COLO829 (cell line): ENCODE measurements at regions not wholly inside any gene's neighbourhood (a gene's known extent, or its start where the extent isn't known, plus 50 kb on each side); places are given as distances from the start of the nearest gene placed in this dataset.

Source experiments
- DNase-seq: peaks from one replicate; pipeline ENCODE4 v3.0.0; 2012; ENCODE audit warnings: low spot score

DNA sequence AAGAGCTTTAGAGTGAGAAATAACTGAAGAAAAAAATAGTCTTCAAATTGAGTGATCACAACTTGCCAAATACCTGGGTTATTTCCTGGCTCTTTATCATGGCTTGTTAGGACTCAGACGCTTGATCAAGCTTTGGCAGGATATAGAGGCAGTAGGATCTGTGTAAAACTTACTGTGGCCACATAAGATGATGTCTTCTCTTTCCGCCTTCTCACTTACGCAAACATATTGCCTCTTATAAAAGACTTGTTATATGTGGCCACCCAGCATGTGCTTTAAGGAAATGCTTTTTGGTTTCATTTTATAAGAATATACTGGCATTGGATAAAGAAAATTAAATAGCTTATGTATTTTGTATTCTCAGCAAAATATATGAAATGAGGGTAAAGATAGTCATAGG is 101.8 kb upstream of the AKIRIN2 start:
- DNase-seq: no peak

DNA sequence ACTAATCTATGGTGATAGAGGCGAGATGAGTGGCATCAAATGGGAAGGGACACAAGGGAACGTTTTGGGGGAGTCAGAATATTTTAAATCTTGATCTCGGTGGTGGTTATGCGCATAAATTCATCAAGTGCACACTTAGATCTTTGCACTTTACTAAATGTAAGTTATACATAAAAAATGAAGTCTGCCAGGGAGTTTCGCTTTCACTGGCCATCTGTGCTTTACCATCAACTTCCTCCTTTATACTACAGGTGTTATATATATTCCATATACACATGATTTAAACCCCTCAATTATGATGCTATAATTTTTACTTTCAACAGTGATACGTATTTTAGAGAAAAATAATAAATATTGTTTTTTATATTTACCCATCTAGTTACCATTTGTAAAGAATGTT is 97.6 kb upstream of the AKIRIN2 start:
- DNase-seq: no peak

DNA sequence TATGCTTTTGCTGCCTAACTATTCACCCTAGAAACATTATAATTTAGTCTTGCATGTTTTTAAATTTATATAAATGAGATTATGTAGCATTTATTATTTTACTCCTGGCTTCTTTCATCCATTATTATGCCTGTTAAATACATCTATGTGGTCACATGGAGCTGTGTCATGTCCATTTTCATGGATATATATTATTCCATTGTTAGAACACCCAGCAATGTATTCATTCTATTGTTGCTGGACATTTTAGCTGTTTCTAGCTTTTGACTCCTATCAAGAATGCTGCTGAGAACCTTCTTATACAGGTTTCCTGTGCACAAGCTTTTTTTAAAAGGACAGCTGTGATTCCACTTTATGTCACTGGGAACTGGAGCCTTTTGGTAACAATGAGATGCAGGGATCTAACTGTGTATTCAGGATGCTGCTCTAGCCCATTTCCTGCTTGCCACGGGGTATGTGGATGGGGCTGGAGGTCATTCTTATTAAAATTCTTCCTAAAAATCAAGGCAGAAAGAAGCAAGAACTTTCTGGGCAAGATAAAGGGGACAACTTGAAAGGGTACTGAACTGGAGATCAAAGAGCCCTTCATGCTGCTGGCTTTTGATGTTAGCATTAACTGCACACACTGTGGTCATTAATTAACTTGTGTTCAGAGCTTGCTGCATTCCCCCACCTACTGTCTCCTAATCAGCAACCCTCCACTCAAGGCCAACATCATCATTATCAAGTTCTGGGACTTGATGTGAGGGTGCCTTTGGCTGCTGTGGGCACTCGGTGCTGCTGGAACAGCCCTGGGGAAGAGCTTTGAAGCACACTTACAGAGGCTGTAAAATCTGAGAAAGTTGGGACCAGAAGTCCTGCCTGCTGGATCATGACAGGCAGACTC is 96.6 kb upstream of the AKIRIN2 start:
- DNase-seq: no peak

DNA sequence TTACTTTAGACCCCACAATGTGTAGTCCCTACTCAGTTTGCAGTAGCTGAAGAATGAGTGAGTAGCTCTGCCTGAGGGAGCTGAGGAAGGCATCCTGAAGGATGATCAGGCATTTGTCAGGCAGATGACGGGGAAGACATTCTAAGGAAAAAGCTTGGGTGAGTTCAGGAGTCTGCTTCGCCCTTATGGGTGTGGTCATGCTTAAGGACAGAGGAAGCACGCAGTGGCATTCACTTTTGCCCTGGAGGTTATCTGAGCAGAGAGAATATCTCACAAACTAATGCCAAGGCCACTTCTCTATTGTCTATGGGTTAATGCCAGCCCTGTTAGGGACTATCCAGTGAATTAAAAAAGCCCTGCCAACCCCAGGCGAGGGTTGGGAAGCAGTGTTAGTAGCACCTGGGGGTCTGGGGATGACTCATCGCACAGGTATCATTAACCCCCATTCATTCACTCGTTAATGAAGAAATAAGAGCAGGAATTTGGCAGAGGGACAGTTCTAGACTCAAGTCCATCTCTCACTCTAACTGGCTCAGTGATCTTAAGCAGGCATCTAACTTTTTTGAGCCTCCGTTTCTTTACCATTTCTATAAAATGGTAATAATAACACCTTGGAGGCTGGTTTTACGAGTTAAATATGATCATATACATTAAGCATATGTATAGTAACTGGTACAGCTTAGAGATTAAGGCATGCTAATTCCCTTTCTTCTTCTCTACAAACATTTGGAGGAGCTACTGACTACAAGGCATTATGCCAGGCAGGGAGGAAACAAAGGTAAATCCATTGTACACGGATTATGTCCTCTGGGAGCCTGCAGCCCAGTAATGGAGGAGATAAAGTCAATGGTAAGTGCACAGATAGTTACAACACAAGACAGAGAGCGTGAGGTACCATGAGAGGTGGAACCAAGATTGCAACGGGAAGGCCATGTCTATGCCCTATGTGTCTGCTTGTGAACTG is 93.2 kb upstream of the AKIRIN2 start:
- DNase-seq: no peak

DNA sequence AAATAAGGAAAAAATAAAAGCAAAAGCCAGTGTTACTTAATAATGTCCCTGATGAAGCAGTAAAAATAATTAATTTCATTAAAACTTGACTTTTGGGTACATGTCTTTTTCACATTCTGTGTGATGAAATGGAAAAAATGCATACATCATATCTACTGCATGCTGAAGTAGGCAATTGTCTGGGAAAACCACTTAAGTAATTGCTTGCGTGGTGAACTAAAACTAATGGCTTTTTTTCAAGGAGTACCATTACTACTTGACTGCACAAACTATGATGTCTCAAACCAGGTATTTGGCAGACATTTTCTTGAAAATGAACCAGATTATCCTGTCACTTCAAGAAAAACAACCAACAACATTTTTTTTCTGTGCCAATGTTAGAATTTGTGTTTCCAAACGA is 91.3 kb upstream of the AKIRIN2 start:
- no peak for DNase-seq

DNA sequence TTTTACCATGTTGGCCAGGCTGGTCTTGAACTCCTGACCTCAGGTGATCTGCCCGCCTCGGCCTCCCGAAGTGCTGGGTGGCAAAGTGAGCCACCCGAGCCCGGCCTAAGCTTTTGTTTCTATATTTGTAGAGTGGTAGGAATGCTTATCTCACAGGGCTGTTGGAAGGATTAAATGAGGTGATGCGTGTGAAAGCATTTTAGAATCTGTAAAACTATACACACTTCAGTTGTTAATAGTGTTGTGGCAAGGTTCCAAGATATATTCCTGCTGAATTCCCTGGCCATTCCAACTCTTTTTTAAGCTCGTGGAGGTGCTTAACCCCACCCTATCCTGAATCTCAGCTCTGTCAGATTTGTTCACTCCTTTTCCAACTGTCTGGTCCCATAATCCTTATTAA is 89.9 kb upstream of the AKIRIN2 start:
- DNase-seq: no peak

DNA sequence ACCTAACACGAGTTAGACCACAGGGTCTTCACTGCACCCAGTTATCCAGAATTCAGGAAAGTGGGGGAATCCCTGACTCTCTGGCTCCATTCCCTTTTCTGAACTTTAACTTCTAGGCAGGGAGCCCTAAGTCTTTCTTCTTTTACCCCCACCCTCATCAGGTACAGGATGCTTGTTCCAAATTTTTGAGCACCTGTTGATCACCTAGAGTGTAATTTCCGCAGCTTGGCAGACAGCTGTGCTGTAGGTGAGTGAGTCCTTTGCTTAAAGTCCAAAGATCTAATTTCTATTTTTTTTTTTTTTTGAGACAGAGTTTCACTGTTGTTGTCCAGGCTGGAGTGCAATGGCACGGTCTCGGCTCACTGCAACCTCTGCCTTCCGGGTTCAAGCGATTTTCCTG is 89.5 kb upstream of the AKIRIN2 start:
- no peak for DNase-seq

DNA sequence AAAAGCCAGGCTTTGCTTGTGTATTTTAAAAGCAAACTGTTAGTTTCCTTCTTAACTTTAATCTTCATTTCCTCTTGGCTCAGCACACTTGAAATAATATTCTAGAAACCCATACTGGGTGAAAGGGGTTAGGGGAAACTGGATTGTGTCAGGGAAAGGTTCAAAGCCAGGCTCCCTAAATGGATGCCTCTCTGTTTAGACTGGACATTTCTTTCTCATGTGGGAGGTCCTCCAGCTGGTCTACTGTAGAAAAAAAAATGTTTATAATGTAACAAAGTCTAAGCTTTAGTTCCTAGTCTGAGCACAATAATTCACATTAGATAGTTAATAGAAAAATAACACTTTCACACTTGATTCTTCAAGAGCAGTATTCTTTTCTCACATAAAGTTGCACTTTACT is 89.0 kb upstream of the AKIRIN2 start:
- DNase-seq: no peak

DNA sequence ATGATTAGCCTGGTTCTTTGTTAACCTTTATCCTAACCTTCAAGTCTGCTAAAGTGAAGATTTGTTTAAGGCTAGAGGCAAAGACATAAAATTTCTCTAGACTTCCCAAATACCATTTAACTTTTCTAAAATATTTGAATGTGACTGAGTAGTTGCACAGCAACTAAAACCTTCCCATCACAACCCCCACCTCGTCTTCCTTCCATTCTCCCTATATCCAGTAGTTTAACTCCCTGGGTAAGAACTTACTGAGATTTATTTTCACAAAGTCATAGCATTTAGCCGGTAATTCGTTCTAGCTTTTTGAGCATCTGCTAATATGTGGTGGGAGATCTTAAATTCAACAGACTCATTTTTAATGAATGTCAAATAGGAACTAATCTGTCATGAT is 87.9 kb upstream of the AKIRIN2 start:
- no peak for DNase-seq

DNA sequence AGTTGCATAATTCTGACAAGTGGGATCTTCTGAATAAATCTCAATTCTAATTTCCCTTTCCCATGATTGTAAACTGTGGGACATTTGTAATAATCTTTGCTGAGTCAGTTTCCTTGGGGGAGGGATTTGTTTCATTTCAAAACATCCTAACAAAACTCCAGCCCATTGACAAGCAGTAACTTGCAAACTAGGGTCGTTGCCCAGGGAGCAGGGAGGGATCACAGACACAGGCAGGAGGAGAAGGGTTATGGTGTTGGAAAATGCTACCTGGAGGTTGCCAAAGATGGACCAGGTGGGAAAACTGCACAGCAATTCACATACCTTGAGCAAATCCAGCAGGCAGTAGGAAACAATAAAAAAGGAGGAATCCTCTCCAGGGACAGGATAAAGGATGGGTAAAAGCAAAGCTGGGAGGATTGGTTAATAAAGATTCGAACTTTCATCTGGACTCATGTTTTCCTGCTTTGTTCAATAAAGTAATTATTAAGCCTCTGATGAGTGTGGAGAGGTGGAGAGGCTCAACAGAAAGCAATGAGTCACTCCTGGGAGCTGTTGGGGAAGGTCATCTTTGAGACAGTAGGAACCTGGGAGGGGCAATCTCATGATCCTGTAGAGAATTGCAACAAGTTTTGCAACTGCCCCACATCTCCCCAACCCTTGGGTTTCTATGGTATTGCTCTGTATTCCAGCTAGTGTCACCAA is 87.3 kb upstream of the AKIRIN2 start:
- peak; percentile 53 for DNase-seq

DNA sequence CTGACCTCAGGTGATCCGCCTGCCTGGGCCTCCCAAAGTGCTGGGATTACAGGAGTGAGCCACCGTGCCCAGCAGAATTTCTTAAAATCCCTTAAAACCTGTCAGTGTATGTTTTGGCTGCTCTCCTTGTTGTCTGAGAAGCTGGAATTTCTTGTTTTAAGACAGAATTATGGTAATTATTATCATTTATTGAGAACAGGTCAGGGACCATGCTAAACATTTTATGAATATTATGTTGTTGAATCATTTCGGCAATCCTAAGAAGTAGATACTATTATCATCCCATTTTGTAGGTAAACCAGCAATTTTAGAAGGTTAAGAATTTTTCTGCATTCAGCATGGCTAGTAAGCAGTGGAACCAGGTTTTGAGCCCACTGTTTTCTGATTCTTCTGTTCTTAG is 86.1 kb upstream of the AKIRIN2 start:
- no peak for DNase-seq

DNA sequence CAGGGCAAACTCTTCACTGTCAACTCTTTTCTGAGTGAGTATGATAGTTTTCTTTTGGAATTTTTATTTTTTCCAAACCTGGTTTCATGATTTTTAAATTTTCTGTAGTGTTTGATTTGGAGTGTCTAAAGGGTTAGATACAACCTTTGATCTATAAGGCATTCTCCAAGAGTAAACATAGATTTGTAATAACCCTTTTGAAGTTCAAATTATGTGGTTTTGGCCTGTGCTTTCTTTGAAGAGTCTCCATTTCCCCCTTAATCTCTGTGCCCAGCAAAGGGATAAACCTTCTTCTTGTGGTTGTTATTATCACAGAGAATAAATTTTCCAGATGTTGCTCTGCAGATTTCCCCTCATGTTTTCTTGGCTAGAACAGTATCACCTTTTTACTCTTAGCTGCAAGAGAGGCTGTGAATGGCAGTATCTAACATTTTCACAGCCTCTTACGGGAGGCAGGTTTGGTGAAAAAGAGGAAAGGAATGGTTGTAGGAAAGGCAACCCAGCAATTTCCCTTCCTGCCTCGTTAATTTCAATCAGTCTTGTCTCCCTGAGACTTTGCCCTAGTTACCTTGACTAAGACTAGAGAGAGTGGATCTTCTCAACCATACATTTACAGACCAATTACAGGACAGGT is 83.3 kb upstream of the AKIRIN2 start:
- no peak for DNase-seq

DNA sequence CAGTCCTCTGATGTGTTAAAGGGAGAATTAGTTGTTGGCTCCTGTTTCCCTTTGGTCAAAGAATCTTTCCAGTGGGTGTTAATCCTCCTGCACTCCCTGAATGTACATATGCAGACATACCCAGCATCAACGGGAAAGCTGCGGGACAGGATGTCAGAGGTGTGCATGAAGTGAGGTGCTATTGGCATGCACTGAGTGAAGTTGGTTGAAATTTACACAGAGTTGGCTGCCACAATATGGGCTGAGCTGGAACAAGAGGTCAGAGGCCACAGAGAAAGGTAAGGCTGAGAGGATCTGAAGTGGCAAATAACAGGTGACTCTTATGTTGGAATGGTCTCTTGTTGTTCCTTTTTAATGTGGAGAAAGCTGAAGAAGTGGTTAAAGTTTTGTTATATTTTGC is 82.7 kb upstream of the AKIRIN2 start:
- no peak for DNase-seq

DNA sequence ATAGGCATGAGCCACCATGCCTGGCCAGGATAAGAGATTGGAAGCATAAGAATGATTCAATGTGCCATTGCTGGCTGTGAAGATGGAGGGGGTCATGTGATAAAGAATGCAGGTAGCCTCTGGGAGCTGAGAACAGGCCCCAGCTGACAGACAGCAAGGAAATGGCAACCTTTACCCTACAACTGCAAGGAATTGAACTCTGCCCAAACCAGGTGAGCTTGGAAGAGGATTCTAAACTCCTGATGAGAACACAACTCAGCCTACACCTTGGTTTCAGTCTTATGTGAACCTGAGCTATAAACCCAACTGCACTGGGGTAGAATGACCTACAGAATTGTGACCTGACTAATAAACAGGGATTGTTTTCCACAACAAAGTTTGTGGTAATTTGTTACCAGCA is 82.0 kb upstream of the AKIRIN2 start:
- no peak for DNase-seq

DNA sequence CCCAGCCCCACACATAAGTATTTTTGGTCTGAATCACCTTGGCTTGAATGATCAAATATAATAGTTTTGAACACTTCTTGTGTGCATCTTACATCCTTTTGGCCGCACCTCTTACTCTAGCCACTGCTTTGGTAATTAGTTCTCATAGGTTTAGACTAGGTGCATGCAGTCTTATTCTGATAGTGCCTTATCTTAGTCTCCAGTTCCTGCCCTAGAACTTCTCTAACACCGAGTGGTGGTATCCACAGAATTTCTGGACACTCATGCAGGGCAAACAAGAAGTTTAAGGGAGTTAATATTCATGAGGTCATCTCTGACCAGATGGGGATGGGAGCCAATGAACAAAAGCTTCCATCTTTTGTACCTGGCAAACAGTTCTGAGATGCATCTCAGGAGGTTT is 77.5 kb upstream of the AKIRIN2 start:
- DNase-seq: no peak

DNA sequence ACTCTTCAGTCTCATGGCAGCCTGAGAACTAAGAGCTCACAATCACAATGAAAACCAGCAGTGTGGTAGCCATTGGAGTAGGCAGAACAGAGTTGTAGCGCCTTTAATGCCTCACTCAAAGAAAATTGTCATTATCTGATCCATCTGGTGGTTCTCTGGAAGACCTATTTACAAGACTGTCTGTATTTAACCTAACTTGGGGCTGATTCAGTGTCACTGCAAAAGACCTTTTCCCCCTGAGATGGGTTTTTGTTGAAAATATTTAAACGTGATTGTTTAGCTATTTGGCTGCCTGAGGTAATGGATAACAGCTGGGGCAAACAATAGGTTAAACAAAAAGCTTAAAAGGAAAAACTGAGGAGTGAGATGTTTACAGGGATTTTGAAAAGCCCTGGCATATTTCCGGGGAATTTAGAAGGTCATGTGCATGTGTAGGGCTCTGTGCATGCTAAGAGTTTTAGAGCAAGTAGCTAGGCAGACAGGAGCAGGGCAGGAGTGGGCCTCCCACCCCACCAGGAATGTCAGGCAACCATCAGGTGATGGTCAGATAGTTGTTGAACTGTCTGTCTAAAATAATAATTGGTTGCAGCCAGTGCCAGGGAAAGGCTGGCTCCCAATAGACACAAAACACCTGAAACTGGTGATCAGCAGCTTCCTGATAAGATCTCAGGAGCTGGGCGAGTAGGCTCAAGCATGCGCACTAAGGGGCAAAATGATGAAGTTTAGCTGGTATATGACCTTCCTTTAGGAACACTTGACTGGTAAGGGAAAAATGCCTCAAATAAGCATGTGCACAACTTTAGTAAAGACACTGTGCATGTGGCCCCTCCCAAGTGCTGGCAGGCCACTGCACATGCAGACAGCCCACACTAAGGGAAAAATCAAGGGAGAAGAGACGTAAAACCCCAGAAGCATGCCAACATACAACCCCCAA is 70.8 kb upstream of the AKIRIN2 start:
- DNase-seq: no peak

DNA sequence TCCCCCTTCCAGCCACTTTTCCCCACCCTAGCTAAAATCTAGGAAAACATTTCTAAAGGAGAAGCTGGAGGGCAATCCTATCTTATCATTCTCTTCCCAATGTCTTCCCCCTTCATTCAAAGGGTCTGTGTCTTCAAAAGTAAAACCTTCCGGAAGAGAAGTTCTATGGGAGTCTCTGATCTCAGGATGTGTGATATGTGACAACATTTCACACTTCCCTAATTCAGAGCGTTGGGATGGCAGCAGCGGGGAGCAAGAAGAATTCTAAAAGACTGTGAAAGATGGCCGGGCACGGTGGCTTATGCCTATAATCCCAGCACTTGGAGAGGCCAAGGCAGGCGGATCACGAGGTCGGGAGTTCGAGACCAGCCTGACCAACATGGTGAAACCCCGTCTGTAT is 65.4 kb upstream of the AKIRIN2 start:
- no peak for DNase-seq

DNA sequence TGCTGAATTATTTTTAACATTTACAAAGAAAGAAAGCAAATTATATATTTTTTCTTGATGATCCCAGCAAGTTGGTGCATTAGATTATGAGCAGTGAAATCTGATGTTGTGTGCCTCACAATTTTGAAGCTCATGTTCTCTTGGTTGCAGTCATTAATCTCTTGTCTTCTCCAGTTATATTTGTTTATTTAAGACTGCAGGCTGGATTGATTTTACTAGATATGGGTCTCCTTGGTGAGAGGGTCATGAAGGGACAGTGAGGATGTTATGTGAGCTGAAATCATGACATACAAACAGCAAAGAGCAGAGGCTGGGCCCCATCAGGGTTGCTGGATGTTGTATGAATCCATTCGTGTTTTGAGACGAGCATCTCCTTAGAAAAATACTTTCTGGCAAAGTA is 64.2 kb upstream of the AKIRIN2 start:
- DNase-seq: no peak

DNA sequence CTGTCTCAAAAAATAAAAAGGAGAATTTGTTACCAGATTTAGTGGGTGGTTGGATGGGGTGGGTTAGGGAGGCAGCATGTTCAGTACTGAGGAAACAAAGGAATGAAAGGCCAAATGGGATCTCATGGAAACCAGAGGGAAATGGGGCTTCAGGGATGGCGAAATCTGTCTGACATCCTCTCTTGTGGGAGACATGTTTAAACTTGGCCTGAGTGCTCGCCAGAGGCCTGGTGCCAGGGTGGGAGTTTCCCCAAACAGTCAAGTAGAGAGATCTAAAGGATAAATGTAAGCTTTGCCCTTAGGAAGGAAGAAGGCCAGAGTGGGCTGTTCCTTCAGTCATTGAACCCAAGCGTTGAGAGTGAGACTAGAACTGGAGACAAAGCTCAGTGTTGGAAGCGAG is 61.9 kb upstream of the AKIRIN2 start:
- DNase-seq: no peak

DNA sequence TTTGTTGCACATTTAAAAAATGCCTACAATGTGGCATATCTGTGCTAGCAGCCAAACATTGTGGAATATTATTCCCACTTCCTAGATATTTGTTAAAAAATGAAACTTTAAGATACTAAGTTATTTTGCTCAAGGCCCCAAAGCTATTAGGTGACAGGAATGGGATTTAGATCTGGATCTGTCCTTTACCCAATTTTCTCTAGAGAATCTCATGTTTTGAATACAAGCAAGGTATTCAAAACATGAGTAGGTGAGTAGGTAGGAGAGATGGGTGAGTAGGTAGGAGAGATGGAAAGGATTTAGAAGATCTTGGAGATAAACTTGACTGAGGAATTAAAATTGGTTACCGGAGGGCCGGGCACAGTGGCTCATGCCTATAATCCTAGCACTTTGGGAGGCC is 61.2 kb upstream of the AKIRIN2 start:
- DNase-seq: no peak

DNA sequence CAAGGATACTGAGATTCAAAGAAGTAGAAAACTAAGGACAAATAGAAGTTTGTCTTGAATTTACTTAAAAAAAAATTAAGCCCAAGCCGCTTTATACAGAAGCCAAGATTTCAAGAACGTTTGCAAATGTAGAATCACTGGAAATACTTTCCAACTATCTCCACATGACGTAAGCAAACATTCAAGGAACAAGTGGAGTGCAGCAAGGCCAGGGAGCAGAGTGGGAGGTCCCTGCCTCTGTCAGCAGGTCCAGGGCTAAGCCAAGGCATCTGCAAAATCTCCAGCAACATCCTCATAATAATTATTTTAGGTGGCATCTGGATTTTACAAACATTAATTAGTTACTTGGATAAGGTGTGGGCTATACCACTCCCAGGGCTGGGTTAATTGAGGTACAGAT is 60.1 kb upstream of the AKIRIN2 start:
- no peak for DNase-seq
